ENCODE measurements at regions not wholly inside any gene's neighbourhood (a gene's known extent, or its start where the extent isn't known, plus 50 kb on each side); places are given as distances from the start of the nearest gene placed in this dataset.
"Not testable (repeated sequence)": the region's sequence is repeated elsewhere in the genome, so short reads cannot be mapped to it uniquely, and the experiment has no call there.

GRCh38 chr13:21228738-21229137, 52.3 kb downstream of the MRPL57 start:
- no peak for DNase-seq (ENCODE audit: low read depth in 3 of 3, low spot score in 1 of 3)

DNA sequence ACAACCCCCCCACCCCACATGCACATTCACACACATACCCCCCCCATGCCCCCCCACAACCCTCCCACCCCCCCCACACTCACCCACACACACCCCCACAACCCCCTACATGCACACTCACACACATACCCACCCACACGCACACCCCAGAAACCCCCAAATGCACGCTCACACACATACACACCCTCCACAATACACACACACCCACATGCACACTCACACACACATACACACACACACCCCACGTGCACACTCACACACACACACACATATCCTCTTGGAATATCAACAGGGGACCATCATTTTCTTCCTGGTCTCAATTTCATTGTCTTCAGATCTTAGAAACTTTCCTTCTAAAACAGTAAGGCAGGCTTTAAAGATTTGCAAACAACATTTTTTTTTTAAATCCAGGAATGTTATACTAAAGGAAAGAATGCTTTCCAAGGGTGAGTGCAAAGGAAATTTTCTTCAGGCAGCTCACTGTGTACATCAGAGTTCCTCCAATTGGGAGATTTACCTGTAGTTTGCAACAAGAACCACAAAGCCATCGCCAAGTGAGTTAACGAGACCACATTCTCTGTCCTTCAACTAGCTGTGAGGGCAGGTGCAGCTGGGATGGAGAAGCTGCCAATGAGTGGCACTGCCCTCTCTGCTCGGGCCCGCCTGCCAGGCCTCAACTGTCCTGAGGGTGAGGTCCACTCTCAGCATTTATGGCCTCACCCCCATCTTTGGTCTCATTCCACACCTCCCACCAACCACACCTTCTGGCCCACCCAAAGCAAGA, 53.0 kb downstream of the MRPL57 start:
- no peak for DNase-seq (ENCODE audit: low read depth in 3 of 3, low spot score in 1 of 3)

DNA sequence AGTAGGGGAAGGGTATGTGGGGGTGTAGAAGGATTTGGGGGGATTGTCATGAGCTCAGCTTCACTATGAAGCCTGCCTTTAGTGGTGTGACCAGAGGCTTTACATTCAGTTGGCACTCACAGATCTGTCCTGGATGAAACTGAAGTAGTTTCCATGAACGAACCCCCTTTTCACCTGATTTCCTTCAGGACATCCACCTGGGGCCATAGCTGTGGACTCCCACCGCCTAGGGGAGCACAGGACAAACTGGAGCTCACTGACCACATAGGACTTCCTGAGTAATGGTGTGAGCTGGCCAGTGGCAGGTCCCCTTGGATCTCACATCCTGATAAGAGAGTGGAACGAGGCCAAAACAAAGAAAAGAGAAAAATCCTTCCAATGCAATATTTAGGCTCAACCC, 54.1 kb downstream of the MRPL57 start:
- no peak for DNase-seq (ENCODE audit: low read depth in 3 of 3, low spot score in 1 of 3)

GRCh38 chr13:21231426-21231940, 55.0 kb downstream of the MRPL57 start:
- no peak for DNase-seq (ENCODE audit: low read depth in 3 of 3, low spot score in 1 of 3)

GRCh38 chr13:21232196-21232595, 55.7 kb downstream of the MRPL57 start:
- DNase-seq (ENCODE audit: low read depth in 3 of 3, low spot score in 1 of 3): no peak

DNA sequence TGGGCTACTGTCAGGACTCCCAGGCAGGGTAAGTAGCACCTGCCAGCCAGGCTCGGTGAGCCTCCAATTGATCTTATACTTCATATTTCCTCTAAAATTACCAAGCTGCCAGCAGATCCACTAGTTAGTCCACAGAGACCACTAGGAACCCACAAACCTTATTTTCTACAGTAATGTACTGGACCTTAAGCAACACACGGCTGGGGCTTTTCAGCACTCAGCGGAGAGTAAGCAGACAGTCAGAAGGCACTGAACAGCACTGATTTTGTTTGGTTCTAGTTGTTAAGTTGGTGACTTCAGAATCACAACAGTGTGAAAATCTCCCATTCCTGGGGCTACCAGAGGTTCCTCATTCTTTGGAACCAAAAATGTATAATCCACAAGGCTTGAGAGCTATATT, 56.1 kb downstream of the MRPL57 start:
- no peak for DNase-seq (ENCODE audit: low read depth in 3 of 3, low spot score in 1 of 3)

GRCh38 chr13:21233086-21233485, 56.6 kb downstream of the MRPL57 start:
- no peak for DNase-seq (ENCODE audit: low read depth in 3 of 3, low spot score in 1 of 3)

GRCh38 chr13:21234526-21234925, 58.1 kb downstream of the MRPL57 start:
- DNase-seq (ENCODE audit: low read depth in 3 of 3, low spot score in 1 of 3): no peak

- DNase-seq (ENCODE audit: low read depth in 3 of 3, low spot score in 1 of 3): no peak
These were observed 58.7 kb downstream of the MRPL57 start for GRCh38 chr13:21235174-21235573.

DNA sequence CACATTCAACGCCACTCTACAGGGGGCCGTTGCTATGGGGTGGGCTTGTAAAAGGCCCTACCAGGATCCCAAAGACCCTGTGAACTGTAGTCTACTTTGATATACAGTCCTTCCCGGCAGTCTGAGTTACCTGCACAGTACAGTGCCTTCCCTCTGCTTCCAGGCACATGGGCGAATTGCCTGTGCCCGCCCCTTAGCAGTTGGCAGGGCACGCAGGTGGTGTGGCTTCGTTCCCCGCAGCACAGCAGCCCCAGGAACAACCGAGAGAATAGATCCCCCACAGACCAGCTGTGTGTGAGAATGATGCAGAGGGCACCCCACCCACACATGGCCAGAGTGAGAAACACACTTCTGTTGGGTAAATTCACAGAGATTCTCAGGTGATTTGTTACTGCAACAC, 60.6 kb downstream of the MRPL57 start:
- DNase-seq (ENCODE audit: low read depth in 3 of 3, low spot score in 1 of 3): no peak

- DNase-seq (ENCODE audit: low read depth in 3 of 3, low spot score in 1 of 3): no peak
These were observed 61.8 kb downstream of the MRPL57 start for GRCh38 chr13:21238267-21238666.

GRCh38 chr13:21240586-21240985, 64.1 kb downstream of the MRPL57 start:
- DNase-seq (ENCODE audit: low read depth in 3 of 3, low spot score in 1 of 3): no peak

DNA sequence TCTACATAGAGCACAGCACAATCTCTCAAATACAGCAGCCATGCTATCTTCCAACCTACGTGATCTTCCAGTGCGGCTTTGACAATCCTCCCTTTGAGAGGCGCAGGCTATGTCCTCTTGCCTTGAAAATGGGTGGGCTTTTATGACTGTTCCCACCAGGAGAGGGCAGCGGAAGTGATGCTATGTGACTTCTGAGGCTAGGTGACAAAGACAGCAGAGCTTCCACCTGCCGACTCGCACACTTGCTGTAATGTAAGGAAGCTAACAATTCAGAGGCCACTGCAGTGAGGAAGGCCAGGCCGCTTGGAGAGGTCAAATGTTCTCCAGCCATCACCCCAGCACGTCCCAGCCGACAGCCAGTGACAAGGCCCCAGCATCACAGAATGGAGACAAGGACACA, 65.8 kb downstream of the MRPL57 start:
- no peak for DNase-seq (ENCODE audit: low read depth in 3 of 3, low spot score in 1 of 3)

DNA sequence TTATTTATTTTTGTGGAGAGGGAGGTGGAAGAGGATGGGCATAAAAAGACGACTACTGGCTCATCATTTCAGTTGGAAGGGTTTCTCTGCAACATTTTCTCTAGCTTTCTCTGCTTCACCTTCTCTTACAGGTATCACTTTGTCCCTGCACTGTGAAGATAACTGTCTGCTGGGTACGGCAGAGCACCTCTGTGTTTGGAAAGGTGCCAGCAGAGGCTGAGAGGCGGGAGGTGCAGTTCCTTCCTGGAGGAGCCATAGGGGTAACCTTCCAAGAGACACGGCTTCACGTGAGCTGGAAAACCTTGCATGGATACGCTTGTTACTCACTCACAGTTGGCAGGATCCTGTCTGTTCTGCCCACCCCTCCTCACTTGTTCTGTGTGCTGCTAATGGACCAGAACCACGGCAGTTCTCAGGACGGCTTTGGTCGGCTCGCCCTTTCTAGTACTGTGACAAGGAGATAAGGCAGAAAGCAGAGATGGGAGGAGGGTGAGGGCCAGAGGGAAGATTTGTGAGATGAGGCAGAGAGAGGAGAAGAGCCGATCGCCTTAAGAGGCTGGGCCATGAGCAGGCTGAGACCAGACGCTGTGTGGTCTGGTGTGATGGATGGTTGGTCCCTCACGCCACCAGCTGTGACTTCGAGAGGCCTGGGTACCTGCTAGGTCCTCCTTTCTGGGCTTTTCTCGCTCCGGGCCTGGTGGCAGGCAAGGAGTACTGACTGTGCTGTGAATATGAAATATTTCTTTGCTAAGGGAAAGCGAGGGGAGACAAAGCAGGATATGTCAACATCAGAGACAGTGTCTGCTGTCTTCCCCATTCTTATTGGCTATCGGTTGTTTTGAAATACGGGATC, 66.8 kb downstream of the MRPL57 start:
- DNase-seq (ENCODE audit: low read depth in 3 of 3, low spot score in 1 of 3): no peak

DNA sequence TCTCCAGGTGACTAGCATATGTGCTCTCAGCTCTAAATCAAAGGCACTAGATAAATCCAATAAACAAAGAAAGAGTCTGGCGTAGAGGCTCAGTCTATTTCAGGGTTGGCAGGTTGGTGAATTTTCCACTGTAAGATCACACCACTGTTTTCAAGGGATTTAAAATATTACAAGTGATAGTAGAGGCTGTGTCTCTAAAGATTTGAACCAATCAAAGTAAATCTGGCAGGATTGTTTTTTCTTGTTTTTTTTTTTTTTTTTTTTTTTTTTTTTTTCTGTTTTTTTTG, 67.4 kb downstream of the MRPL57 start:
- not testable (repeated sequence) for DNase-seq (ENCODE audit: low read depth in 3 of 3, low spot score in 1 of 3)

GRCh38 chr13:21246761-21247452, 70.4 kb downstream of the MRPL57 start:
- DNase-seq (ENCODE audit: low read depth in 3 of 3, low spot score in 1 of 3): no peak

DNA sequence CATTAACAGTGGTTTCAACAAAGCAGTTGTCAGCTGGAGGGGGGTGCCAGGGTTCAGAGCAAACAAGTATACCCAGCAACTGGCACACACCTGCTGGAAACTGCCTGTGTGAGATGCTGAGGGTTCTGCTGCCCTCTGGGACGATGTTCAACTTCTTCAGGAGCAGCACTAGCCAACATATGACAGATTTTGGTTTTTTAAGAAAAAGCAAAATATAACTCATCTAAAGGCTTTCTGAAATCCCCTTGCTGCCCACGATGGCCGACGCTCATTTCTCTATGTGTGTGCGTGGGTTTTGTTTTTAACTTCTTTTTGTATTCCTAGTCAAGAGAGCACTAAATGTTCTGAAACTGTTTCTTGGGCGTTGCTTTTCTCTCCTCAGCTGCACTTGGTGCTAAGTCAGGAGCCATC, 79.9 kb downstream of the MRPL57 start:
- DNase-seq (ENCODE audit: low read depth in 3 of 3, low spot score in 1 of 3): no peak

- no peak for DNase-seq (ENCODE audit: low read depth in 3 of 3, low spot score in 1 of 3)
These were observed 80.4 kb downstream of the MRPL57 start for GRCh38 chr13:21256891-21257290.

- no peak for DNase-seq (ENCODE audit: low read depth in 3 of 3, low spot score in 1 of 3)
These were observed 83.4 kb downstream of the MRPL57 start for GRCh38 chr13:21259571-21260455.

DNA sequence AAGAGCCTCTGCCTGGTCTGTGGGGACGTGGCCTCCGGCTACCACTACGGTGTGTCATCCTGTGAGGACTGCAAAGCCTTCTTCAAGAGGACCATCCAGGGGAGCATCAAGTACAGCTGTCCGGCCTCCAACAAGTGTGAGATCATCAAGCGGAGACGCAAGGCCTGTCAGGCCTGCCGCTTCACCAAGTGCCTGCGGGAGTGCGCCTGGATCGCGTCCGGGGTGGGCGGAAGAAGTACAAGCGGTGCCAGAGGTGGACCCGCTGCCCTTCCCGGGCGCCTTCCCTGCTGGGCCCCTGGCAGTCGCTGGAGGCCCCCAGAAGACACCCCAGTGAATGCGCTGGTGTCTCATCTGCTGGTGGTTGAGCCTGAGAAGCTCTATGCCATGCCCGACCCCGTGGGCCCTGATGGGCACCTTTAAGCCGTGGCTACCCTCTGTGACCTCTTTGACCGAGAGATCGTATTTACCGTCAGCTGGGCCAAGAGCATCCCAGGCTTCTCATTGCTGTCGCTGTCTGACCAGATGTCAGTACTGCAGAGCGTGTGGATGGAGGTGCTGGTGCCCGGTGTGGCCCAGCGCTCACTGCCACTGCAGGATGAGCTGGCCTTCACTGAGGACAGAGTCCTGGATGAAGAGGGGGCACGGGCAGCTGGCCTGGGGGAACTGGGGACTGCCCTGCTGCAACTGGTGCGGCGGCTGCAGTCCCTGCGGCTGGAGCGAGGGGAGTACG, 84.3 kb downstream of the MRPL57 start:
- not testable (repeated sequence) for DNase-seq (ENCODE audit: low read depth in 3 of 3, low spot score in 1 of 3)

Data from stimulated activated CD4-positive, alpha-beta T cell treated with anti-CD3 and anti-CD28 coated beads, TNF-alpha, amount 100 ng/mL, for 1 hour (primary cell).